ENCODE measurements at regions not wholly inside any gene's neighbourhood (a gene's known extent, or its start where the extent isn't known, plus 50 kb on each side); places are given as distances from the start of the nearest gene placed in this dataset.

DNA sequence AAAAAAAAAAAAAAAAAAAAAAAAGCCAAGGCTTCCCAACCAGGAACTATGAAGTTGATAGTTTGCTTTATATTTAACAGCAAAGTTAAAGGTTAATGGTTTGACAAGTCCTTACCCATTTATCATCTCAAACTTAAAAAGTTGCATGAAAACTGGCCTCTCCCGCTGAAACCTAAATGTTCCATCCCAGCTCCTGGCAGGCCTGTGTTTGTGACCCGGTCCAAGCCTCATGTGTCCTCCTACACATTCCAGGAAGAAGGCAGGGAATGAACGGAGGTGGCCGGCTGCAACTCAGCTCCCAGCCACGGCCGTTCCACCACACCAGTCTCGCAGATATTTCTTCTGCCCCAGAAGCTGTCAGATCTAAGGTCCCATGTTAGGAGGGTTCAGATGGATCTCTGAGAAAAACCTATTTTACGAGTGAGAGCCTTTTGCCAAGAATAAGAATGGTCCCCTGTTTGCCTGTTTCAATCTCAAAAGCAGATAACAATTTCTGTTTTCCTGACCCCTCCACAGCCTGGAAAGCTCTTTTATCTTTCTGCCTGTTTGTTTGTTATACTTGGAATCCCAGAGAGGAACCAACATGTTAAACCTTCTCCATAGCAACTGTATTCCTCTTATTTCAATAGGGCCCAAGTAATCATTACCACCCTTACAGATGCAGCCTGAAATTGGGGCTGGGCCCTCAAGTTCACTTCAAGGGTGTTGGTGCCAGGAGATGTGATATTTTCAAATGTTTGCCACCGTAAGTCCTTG, 56.5 kb downstream of the KCTD12 start:
- Mint-ChIP-seq H3K4me3 (ENCODE audit: unreplicated experiment) (no peak overlapping the region), H3K36me3 (ENCODE audit: unreplicated experiment) (no peaks in the 10 kb centered on the region), H3K4me1 (ENCODE audit: unreplicated experiment) (no peaks in the 10 kb centered on the region), H3K27ac (ENCODE audit: unreplicated experiment) (no peak overlapping the region), H3K27me3 (ENCODE audit: unreplicated experiment) (peaks cover 9% of the 10 kb centered on the region), H3K9me3 (ENCODE audit: unreplicated experiment) (no peaks in the 10 kb centered on the region)
- DNase-seq (ENCODE audit: extremely low spot score, unreplicated experiment) = no peak
- TF ChIP-seq, protein P1, sequence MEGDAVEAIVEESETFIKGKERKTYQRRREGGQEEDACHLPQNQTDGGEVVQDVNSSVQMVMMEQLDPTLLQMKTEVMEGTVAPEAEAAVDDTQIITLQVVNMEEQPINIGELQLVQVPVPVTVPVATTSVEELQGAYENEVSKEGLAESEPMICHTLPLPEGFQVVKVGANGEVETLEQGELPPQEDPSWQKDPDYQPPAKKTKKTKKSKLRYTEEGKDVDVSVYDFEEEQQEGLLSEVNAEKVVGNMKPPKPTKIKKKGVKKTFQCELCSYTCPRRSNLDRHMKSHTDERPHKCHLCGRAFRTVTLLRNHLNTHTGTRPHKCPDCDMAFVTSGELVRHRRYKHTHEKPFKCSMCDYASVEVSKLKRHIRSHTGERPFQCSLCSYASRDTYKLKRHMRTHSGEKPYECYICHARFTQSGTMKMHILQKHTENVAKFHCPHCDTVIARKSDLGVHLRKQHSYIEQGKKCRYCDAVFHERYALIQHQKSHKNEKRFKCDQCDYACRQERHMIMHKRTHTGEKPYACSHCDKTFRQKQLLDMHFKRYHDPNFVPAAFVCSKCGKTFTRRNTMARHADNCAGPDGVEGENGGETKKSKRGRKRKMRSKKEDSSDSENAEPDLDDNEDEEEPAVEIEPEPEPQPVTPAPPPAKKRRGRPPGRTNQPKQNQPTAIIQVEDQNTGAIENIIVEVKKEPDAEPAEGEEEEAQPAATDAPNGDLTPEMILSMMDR (IDR thresholded peaks at IDR 0.05) = no peak

DNA sequence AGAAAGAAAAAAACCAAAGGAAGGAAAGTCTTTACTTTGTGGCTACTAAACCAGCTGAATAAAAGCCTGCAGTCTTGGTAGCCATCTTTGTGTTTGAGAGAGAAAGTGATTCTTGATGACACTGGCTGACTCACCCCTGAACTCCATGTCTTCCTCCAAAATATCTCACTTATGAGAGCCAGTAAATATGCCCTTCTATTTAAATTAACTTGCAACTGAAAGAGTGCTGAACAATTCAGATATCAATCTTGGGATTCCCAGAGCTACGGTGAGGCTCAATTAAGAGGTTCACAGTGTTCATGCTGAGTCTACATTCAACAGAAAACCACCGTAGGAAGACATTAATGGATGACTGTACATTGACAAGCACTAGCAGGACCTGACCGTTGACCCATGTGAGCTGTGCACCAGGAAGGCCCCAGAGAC, 57.9 kb downstream of the KCTD12 start:
- no peak overlapping the region for H3K27ac Mint-ChIP-seq (ENCODE audit: unreplicated experiment)
- no peak overlapping the region for H3K4me3 Mint-ChIP-seq (ENCODE audit: unreplicated experiment)
- H3K27me3 Mint-ChIP-seq (ENCODE audit: unreplicated experiment) = peaks cover 9% of the 10 kb centered on the region
- DNase-seq (ENCODE audit: extremely low spot score, unreplicated experiment) = no peak
- H3K36me3 Mint-ChIP-seq (ENCODE audit: unreplicated experiment) = no peaks in the 10 kb centered on the region
- no peaks in the 10 kb centered on the region for H3K9me3 Mint-ChIP-seq (ENCODE audit: unreplicated experiment)
- TF ChIP-seq, protein P1 (IDR thresholded peaks at IDR 0.05) = no peak
- no peaks in the 10 kb centered on the region for H3K4me1 Mint-ChIP-seq (ENCODE audit: unreplicated experiment)

DNA sequence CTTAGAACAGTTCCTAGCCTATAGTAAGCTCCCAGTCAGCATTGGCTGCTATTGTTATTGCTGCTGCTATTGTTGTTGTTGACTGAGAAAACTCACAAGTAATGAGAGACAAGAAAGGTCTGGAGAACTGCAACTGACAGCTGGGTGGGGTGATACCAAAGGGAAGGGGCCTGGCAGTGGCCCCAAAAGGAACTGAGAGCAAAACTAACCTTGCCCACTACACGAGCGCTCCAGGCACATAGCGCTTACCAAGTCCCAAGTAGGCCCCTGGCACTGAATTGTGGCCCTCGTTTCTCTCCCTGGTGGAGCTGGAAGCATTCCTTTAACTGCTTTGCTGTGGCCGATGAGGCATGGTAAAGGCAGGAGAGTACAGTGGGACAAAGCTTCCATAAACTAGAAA, 59.7 kb downstream of the KCTD12 start:
- no peaks in the 10 kb centered on the region for H3K4me1 Mint-ChIP-seq (ENCODE audit: unreplicated experiment)
- H3K27ac Mint-ChIP-seq (ENCODE audit: unreplicated experiment) = no peak overlapping the region
- no peak for DNase-seq (ENCODE audit: extremely low spot score, unreplicated experiment)

DNA sequence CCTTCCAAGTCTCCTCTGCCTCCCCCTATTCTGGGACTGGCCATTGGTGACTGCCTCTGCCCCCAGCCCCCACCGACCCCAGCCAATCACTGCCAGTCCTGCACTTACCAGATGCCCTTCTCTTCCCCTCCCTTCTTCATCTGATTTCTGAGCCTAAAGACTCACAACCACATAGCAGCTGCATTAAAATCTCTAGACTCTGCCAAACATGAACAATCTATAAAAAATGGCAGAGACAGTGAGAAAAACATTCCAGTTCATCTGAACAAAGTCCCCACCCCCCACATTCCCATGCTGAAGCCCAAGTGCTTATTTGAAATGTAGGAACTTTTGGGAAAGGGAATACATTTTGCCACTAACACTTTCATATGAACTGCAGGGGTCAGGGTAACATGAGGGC, 60.8 kb downstream of the KCTD12 start:
- no peak overlapping the region for H3K27ac Mint-ChIP-seq (ENCODE audit: unreplicated experiment)

More for the DNA sequence above, 59.7 kb downstream of the KCTD12 start:
- no peaks in the 10 kb centered on the region for H3K36me3 Mint-ChIP-seq (ENCODE audit: unreplicated experiment)
- TF ChIP-seq, protein P1 (IDR thresholded peaks at IDR 0.05) = no peak
- no peak overlapping the region for H3K4me3 Mint-ChIP-seq (ENCODE audit: unreplicated experiment)
- H3K9me3 Mint-ChIP-seq (ENCODE audit: unreplicated experiment) = no peaks in the 10 kb centered on the region
- H3K27me3 Mint-ChIP-seq (ENCODE audit: unreplicated experiment) = peaks cover 6% of the 10 kb centered on the region

DNA sequence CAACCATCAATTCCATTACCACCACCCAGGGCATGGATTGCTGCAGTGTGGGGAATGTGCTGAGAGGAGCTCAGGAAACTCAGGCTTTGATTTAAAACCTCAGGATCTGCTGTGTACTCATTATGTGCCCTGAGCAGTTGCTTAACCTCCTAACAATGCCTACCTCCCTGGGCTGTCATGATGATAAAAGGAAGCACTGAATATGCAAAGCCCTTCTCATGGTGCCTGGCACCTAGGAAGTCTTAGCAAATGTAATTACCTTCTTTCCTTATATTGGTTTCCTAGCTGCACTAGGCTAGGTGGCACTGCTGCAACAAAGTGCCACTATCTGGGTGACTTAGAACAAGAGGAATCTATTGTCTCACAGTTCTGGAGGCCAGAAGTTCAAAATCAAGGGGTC, 62.2 kb downstream of the KCTD12 start:
- no peak for DNase-seq (ENCODE audit: extremely low spot score, unreplicated experiment)
- Mint-ChIP-seq H3K27me3 (ENCODE audit: unreplicated experiment) (no peaks in the 10 kb centered on the region), H3K36me3 (ENCODE audit: unreplicated experiment) (no peaks in the 10 kb centered on the region), H3K4me1 (ENCODE audit: unreplicated experiment) (no peaks in the 10 kb centered on the region), H3K9me3 (ENCODE audit: unreplicated experiment) (no peaks in the 10 kb centered on the region), H3K4me3 (ENCODE audit: unreplicated experiment) (no peak overlapping the region), H3K27ac (ENCODE audit: unreplicated experiment) (no peak overlapping the region)
- TF ChIP-seq, protein P1 (IDR thresholded peaks at IDR 0.05) = no peak

More for the DNA sequence above, 60.8 kb downstream of the KCTD12 start:
- Mint-ChIP-seq H3K9me3 (ENCODE audit: unreplicated experiment) (no peaks in the 10 kb centered on the region), H3K4me3 (ENCODE audit: unreplicated experiment) (no peak overlapping the region), H3K36me3 (ENCODE audit: unreplicated experiment) (no peaks in the 10 kb centered on the region), H3K4me1 (ENCODE audit: unreplicated experiment) (no peaks in the 10 kb centered on the region), H3K27me3 (ENCODE audit: unreplicated experiment) (peaks cover 5% of the 10 kb centered on the region)
- TF ChIP-seq, protein P1 (IDR thresholded peaks at IDR 0.05) = no peak
- no peak for DNase-seq (ENCODE audit: extremely low spot score, unreplicated experiment)
